ENCODE measurements at regions not wholly inside any gene's neighbourhood (a gene's known extent, or its start where the extent isn't known, plus 50 kb on each side); places are given as distances from the start of the nearest gene placed in this dataset.

DNA sequence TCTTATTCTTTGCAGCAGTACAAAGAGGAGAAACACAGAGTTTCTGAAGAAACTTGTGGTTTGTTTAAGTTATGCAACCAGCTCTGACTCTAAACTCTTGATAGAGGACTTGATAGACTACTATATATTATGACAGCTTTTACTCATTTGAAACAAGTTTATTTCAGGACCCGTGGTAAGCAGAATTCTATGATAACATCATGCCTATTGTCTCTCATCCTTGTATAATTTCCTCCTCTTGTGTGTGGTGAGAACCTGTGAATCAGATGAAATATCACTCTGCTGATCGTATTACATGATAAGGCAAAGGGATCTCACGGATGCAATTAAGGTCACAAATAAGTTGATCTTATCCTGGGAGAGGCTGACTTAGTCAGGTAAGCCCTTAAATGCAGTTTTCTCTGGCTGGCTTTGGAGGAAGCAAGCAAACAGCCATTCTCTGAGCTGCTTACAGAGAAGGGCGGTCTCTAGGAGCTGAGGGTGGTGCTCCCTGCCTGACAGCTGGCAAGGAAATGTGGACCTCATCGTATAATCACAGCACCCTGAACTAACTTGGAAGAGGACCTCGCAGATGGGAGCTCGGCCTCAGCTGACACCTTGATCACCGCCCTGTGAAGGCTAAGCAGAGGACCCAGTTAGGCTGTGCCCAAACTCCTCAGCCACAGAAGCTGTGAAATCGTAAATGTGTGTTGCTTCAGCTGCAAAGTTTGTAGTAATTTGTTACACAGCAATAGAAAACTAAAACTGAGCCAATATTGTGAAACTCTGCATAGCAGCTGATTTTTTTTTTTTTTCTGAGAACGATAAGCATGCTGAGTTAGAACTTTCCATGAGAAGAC lies 151.1 kb upstream of the DPT start:
- no peak for TF ChIP-seq YY1 (IDR thresholded peaks at IDR 0.05; ENCODE audit: insufficient read depth, insufficient read length)
- TF ChIP-seq ZNF274 (IDR thresholded peaks at IDR 0.05; ENCODE audit: low read depth, low read length) = no peak
- no peak for TF ChIP-seq SUZ12 (IDR thresholded peaks at IDR 0.05; ENCODE audit: extremely low read depth, insufficient read depth, insufficient read length)
